ENCODE measurements at regions not wholly inside any gene's neighbourhood (a gene's known extent, or its start where the extent isn't known, plus 50 kb on each side); places are given as distances from the start of the nearest gene placed in this dataset.

GRCh38 chr5:96243862-96244261 is 189.2 kb downstream of the PCSK1 start:
- intact Hi-C loops (cut with DNase I; ENCODE audit: low total_unique reads): no loop called here
- no peaks in the 10 kb centered on the region for H3K9me3 ChIP-seq
- peaks cover 19 to 59% (median 31%) of the 10 kb centered on the region in 4 donors for H3K4me1 ChIP-seq
- H3K27ac ChIP-seq: no peak overlapping the region
- TF ChIP-seq POLR2A (IDR thresholded peaks at IDR 0.05) (no peak), POLR2AphosphoS5 (IDR thresholded peaks at IDR 0.05) (no peak), EP300 (IDR thresholded peaks at IDR 0.05) (no peak)
- TF ChIP-seq, protein P1, sequence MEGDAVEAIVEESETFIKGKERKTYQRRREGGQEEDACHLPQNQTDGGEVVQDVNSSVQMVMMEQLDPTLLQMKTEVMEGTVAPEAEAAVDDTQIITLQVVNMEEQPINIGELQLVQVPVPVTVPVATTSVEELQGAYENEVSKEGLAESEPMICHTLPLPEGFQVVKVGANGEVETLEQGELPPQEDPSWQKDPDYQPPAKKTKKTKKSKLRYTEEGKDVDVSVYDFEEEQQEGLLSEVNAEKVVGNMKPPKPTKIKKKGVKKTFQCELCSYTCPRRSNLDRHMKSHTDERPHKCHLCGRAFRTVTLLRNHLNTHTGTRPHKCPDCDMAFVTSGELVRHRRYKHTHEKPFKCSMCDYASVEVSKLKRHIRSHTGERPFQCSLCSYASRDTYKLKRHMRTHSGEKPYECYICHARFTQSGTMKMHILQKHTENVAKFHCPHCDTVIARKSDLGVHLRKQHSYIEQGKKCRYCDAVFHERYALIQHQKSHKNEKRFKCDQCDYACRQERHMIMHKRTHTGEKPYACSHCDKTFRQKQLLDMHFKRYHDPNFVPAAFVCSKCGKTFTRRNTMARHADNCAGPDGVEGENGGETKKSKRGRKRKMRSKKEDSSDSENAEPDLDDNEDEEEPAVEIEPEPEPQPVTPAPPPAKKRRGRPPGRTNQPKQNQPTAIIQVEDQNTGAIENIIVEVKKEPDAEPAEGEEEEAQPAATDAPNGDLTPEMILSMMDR (IDR thresholded peaks at IDR 0.05): no peak
- H3K4me3 ChIP-seq: no peak overlapping the region
- no peaks in the 10 kb centered on the region for H3K36me3 ChIP-seq
- no peaks in the 10 kb centered on the region for H3K27me3 ChIP-seq
- DNase-seq: no peak
- 80 to 96% (median 86%) methylated on average over 1 of the region's 1 CpG for WGBS, 5 donors

DNA sequence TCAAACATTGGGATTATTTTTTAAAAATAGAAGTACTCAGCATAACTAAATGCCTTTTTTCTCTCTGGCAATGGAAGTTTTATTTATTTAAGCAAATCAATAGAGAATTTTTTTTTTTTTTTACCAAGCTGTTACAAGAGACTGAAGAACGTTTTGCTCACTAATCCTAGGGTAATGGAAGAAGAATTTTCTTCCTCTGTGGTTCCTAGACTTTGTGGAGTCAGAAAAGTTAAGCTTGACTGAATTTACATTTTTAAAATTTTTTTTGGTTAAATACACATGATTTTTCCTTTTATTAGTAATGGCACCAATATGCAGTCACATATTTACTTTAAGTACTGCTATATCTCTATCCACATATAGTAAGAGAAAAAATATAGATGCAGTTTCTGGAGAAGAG is 189.8 kb downstream of the PCSK1 start:
- Histone ChIP-seq H3K27ac (no peak overlapping the region), H3K4me1 (peaks cover 19 to 52% (median 31%) of the 10 kb centered on the region in 4 donors), H3K9me3 (no peaks in the 10 kb centered on the region), H3K27me3 (no peaks in the 10 kb centered on the region), H3K36me3 (no peaks in the 10 kb centered on the region), H3K4me3 (no peak overlapping the region)
- 15 to 32% (median 28%) methylated on average over 1 of the region's 1 CpG for WGBS, 5 donors
- no peak for DNase-seq
- TF ChIP-seq EP300 (IDR thresholded peaks at IDR 0.05) (no peak), POLR2A (IDR thresholded peaks at IDR 0.05) (no peak), POLR2AphosphoS5 (IDR thresholded peaks at IDR 0.05) (no peak)
- TF ChIP-seq, protein P1 (IDR thresholded peaks at IDR 0.05): no peak
- intact Hi-C loops (cut with DNase I; ENCODE audit: low total_unique reads): no loop called here

DNA sequence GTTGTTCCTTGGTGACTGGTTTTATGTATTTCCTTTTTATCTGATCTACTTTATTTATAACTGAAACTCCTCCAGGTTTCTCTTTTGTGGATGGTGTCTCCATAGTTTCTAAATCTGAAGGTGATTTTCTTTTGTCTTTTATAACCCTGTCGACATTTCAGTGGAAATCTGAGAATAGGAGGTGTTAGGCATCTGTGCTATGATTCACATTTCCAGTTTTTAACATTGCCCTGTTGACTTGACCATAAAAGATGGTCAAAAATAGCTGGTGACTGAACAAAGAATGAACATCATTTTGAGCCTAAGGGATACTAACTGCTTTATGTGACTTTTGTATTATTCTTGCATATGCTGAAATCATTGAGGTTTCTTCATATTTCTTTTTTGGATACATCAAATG is 190.5 kb downstream of the PCSK1 start:
- 79 to 100% (median 82%) methylated on average over 1 of the region's 1 CpG for WGBS, 5 donors
- H3K4me3 ChIP-seq: no peak overlapping the region
- H3K27ac ChIP-seq: no peak overlapping the region
- peaks cover 16 to 46% (median 25%) of the 10 kb centered on the region in 4 donors for H3K4me1 ChIP-seq
- no peaks in the 10 kb centered on the region for H3K36me3 ChIP-seq
- intact Hi-C loops (cut with DNase I; ENCODE audit: low total_unique reads): no loop called here
- no peak for DNase-seq
- TF ChIP-seq POLR2A (IDR thresholded peaks at IDR 0.05): no peak
- no peak for TF ChIP-seq POLR2AphosphoS5 (IDR thresholded peaks at IDR 0.05)
- TF ChIP-seq, protein P1 (IDR thresholded peaks at IDR 0.05): no peak
- TF ChIP-seq EP300 (IDR thresholded peaks at IDR 0.05): no peak
- H3K27me3 ChIP-seq: no peaks in the 10 kb centered on the region
- H3K9me3 ChIP-seq: no peaks in the 10 kb centered on the region

GRCh38 chr5:96236831-96237230 is 196.2 kb downstream of the PCSK1 start:
- TF ChIP-seq POLR2A (IDR thresholded peaks at IDR 0.05) (no peak), POLR2AphosphoS5 (IDR thresholded peaks at IDR 0.05) (no peak), EP300 (IDR thresholded peaks at IDR 0.05) (no peak)
- TF ChIP-seq, protein P1 (IDR thresholded peaks at IDR 0.05): no peak
- Histone ChIP-seq H3K4me1 (peaks cover 0 to 11% (median 2%) of the 10 kb centered on the region in 4 donors), H3K36me3 (no peaks in the 10 kb centered on the region), H3K4me3 (no peak overlapping the region), H3K9me3 (peaks cover 0 to 4% (median 0%) of the 10 kb centered on the region in 4 donors), H3K27ac (peak overlapping the region in 2 of 5 donors; percentile 60 to 81), H3K27me3 (no peaks in the 10 kb centered on the region)
- DNase-seq: no peak
- intact Hi-C loops (cut with DNase I; ENCODE audit: low total_unique reads): no loop called here
- WGBS, 5 donors: 83 to 97% (median 93%) methylated on average over 1 of the region's 1 CpG

Data from stomach (tissue), 8 donors.